ENCODE measurements at regions not wholly inside any gene's neighbourhood (a gene's known extent, or its start where the extent isn't known, plus 50 kb on each side); places are given as distances from the start of the nearest gene placed in this dataset.

DNA sequence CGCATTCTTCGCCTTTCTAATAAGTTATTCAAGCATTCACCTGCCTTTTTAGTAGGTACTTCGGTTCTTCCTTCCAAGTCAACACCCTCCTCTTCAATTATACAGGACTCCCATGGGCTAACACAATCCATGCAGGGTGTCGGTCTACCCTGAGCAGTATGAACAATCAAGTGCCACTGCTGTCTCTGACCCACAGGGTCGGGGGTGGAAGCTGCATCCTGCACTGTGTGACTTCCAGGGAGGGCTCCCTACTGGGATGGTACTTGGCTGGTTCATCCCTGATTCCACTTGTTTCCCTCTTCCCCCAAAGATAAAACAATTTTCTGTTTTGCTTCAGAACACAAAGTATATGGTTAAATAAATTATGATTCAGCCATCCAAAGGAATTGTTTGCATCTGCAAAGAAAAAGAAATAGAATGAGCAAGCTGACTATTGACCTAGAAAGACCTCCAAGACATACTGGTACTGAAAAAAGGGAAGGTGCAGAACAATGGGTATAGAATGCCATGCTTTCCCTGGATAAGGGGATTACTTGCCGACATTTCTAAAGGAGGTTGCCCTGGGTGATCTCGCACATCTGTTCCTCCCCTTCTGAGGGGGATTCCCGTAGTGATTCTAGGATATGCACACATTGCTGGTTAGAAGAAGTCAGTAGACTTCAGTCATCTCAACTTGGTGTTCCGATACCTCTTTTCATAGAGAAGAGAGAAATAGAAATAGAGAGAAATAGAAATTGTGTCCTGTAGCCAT lies 89.1 kb upstream of the AGR3 start:
- H3K4me3 ChIP-seq (ENCODE audit: low read depth, low read length) = no peak overlapping the region
- no peak for DNase-seq (ENCODE audit: low read depth)

DNA sequence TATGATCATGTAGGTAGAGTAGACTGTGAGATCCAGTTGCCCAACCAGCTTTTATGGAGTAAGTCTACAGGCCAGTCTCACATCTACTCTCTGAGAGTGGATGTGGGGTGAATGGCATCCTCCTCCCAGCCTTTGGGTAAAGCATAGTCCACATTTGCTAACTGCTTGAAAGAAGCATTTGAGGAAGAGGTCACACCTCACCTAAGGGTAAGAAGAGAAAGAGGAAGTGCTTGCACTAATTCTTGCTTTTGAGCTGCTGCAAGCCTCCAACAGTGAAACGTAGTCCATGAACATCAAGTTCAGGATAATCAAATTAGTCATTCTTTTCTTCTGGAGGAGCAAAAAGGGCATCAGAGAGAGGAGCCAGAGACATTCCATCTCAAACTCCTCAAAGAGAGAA lies 93.9 kb upstream of the AGR3 start:
- no peak overlapping the region for H3K4me3 ChIP-seq (ENCODE audit: low read depth, low read length)
- no peak for DNase-seq (ENCODE audit: low read depth)

DNA sequence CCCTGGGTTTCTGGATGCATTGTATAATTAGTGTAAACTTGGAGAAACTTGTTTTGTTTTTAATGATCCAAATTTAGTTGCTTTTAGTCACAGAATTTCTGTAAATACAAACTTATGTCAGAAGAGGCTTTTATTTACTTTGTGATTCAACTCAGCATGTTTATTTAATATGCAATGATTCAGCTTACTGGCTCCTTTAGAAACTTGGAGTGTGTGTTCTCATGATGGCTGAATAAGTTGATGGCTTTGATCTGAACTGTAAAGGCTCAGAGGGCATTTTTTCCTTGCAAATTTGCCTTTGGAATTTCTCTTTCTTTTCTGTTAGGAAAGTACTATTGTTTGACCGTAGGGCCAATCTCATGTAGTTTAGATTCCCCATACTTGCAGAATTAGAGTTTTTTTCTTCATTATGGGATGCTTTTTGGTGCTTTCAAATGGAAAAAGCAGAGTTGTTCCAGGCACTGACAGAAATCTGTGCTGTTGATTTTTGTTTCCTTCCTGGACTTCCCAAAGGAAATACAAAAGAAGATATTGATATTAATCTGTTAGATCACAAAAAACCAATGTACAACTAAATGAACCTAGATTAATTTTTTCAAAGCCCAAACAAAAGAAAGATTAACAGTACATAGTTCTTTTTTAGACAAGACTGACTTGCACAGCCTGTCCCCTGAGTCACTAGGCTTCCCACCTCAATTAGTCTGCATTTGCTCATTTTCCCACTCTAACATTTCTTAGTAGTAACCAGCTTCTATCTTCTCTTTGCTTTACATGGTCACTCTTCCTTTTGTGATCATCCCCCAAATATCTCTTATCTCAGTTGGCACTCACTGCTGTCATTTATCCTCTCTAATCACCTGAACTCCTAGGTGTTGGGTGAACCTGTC lies 96.8 kb upstream of the AGR3 start:
- DNase-seq (ENCODE audit: low read depth) = peak; percentile 55
- no peak overlapping the region for H3K4me3 ChIP-seq (ENCODE audit: low read depth, low read length)

DNA sequence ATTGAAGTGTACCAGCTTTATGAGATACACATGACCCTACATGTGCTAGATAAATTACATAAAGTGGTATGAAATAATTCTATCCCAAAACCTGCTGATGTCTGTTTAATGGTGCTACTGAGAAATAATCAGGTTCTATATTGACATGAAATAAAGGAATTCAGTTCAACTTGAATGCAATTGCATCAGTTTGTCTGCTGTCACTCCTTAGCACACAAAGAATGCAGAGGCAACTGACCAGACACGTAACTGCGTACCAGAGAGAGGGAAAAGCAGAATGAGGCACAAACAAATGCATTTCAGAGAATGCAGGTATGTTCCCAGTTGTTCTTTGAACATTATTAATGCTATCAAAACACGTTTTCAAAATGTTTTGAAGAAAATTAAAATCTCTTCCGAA lies 98.8 kb upstream of the AGR3 start:
- no peak for DNase-seq (ENCODE audit: low read depth)
- no peak overlapping the region for H3K4me3 ChIP-seq (ENCODE audit: low read depth, low read length)

DNA sequence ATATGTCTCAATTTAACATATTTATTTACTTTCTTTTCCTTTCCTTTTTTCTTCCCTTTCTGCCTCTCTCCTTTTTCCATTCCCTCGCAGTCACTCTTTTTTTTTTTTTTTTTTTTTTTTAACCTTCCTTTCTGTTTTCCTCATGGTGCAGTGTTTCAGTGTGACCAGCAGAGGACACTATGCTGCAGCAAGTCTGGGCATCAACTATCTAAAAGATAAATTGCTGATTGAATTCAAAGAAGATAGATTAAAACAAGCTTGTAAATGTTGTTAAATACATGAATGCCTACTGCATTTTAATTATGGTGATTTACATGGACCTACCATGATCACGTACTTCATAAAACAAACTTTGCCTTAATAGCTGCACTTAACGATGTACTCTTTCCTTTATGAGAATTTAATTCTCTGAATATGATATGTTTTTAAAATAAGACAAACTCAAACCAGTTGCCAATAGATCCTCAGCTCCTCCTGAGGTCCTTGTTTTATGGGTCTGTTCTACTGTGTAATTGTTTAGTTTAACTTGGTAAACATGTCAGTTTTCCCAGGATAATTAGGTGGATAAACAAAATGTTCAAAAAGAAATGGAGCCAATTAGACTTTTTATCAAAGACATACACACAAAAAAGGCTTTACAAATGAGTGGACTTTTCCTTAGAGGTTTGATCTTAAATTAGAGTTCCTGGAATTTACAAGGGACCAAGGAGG lies 101.0 kb upstream of the AGR3 start:
- DNase-seq (ENCODE audit: low read depth) = peak; percentile 25

DNA sequence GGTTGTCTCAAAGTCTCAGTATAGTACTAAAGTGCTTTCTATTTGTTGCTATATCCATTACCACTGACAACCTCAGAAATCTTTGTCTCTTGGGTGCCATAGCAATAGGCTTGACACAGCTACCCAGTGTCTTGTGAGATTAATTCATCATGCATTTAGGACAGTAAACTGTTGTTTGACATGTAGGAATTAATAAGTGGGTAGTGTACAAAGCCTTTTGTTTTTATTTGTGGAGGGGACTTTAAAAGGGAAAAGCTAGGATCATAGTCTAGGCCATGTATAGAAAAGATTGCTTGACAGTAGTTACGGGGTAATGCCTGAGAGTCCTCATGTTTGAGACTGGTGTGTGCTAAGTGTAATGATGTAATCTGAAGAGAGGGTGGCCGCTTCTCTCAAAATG lies 102.6 kb upstream of the AGR3 start:
- no peak for DNase-seq (ENCODE audit: low read depth)
- no peak overlapping the region for H3K4me3 ChIP-seq (ENCODE audit: low read depth, low read length)

More for the DNA sequence above, 101.0 kb upstream of the AGR3 start:
- H3K4me3 ChIP-seq (ENCODE audit: low read depth, low read length) = no peak overlapping the region

DNA sequence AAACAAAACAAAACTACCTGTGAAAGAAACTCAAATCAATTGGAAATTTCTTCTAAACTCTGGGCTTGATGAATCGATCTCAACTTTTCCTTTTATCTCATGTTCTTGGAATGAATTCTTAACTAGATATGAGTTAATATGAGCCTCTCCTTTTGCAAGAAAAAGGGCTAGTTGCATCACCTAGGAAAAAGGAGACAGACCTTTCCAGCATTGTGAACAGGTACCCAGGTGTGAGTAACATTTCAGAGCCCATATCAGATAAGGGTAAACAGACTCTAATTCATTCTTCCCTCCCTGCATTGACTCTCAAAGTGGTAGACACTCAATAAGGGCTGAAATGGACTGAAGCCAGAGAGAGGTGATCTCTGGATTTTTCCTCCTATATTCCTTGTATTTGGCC lies 103.8 kb upstream of the AGR3 start:
- DNase-seq (ENCODE audit: low read depth) = no peak
- H3K4me3 ChIP-seq (ENCODE audit: low read depth, low read length) = no peak overlapping the region

DNA sequence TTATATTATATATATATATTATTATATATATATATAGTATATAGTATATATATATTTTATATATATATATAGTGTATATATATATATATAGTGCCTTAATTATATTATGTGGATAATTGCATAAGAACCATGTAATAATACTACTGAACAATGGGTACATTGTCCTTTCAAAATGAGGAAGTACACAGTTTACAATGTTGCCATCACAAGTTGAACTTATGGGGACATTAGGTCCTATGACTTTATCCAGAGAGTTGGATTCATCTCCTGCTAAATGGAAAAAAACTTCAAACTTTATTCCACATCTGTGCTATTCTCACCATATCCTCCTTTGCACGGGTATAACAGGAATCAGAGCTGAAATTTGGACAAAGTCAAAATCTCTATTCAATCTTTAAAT lies 105.0 kb upstream of the AGR3 start:
- H3K4me3 ChIP-seq (ENCODE audit: low read depth, low read length) = no peak overlapping the region
- no peak for DNase-seq (ENCODE audit: low read depth)

DNA sequence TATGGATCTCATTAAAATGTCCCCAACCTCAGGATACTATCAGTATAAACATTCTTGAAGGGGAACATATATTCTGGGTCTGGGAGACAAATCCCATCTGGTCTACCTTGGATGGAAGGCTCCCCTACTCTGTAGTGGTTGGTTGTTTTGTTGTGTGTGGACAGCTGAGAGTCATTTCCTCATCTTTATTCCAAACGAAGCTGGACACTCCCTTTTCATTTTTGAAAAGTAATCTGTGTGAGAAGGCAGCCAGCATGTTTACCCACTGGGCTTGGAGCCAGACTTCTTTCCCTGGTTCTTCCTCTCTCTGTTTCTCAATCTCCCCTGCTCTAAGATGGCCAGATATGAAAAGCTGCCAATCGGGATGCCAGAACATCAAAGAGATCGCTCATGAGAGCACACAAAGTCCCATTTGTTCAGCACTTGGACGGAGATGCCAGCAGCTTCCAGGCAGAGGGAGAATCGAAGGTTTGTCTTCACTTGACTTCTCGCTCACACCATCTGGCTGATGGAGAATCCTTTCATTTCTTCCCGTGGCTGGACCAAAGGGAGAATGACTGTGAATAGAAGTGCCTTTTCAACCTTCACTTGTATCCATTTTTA lies 108.1 kb upstream of the AGR3 start:
- DNase-seq (ENCODE audit: low read depth) = peak; percentile 84
- H3K4me3 ChIP-seq (ENCODE audit: low read depth, low read length) = peak overlapping the region; percentile 4

DNA sequence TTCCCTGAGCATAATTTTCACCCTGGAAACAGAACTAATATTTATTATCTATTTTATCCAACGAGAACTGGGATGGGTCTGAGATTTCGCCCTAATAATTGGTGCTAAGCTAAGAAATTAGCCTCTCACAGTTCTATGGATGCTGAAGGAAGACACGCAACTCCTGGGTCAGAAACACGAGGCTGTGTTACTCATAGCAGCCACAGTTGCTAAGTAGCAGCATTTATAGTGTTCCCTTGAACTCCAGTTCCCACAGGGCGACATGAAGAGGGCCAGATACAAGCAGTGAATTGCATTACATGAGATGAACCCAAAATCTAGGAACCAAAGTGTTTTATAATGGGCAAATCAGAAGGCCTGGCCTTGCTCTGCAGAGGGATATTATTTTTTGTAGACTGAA lies 109.8 kb upstream of the AGR3 start:
- no peak overlapping the region for H3K4me3 ChIP-seq (ENCODE audit: low read depth, low read length)
- no peak for DNase-seq (ENCODE audit: low read depth)

DNA sequence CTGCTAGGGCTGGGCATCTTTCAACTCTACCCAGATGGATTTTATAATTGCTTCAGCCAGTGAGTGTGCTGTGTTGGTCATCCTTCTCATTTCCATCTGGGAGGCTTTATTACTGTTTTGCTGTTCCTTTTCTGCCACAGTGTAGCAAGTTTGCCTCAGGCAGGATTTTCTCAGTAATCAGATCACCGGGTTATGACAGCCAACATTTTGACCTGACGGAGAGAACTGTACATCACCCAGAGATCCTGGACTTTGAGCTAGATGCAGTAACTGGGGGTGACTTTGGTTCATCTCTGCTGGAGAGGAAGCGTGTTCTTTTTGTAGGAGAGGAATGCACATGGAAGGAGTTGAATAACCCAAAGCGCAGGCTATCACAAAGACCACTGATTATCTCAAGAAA lies 111.8 kb upstream of the AGR3 start:
- DNase-seq (ENCODE audit: low read depth) = no peak
- no peak overlapping the region for H3K4me3 ChIP-seq (ENCODE audit: low read depth, low read length)

DNA sequence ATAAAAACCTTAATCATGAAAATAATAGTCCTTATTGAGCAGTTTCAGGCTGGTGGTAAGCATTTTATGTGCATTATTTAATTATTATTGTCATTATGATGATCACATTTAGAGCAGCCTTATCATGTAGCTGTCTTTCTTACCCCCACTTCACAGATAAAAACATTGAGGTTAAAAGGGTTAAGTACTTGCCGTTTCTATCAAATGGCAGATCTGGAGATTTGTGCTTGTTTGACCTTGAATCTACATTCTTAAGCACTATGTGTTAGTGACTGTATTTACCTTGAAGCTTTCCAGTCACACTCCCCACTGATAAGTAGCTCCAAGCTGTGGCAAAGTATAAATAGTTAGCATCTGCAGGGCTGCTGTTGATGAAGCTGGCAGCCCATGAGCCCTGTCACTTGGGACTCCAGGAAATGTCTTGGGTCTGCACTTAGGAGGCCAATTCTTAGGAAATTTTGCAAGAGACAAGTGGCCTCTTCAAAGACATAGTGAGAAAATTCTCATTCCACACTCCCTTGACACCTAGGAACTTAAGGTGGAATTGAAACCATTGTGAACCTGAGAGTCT lies 116.8 kb upstream of the AGR3 start:
- H3K4me3 ChIP-seq (ENCODE audit: low read depth, low read length) = no peak overlapping the region
- no peak for DNase-seq (ENCODE audit: low read depth)

DNA sequence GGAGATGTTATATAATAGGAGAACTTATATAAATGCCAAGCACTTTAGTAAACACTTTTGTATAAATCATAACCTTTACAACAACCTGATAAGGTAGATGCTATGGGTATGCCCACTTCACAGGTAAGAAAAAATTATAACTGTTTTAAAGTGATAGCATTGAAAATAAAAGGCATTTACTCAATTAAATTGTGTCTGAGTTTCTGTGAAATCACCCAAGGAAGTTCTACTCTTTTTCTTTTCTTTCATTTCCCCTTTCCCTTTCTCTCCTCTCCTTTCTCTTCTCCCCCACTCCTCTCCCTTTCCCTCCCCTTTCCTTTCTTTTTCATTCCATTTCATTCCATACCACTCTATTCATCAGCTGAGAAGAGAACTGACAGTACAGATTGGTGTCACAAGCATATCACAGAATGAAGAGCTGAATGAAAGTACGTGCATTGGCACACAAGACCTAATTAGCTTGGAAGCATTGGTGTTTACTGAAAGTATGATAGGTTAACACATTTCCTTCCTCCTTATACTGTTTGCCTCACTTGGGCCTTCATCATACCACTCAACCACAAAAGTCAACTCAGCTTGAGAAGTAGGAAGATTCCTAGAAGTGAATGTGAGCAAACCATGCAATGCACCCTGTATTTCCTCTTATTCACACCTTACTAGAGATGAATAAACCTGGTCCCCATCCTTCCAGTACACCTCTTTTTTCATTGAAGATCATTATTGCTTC lies 117.9 kb upstream of the AGR3 start:
- H3K4me3 ChIP-seq (ENCODE audit: low read depth, low read length) = no peak overlapping the region
- DNase-seq (ENCODE audit: low read depth) = no peak

DNA sequence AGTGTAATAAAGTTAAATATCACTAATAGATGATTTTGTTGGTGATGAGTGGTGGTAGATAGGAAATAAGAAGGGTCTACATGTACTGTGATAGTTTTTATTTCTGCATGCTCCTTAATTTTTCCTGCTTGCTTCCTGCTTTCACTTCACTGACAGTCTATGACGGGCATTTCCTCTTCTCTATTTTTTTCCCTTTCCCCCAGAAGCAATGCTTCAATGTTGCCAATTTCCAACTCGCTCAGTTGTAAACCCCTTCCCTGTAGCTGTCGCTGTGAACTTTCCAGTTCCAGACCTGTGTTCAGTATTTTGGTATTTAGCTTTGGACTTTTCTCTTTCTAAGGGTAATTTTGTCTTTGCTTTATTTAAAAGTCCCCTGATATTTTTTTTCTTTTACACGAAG lies 123.5 kb upstream of the AGR3 start:
- no peak overlapping the region for H3K4me3 ChIP-seq (ENCODE audit: low read depth, low read length)
- no peak for DNase-seq (ENCODE audit: low read depth)

DNA sequence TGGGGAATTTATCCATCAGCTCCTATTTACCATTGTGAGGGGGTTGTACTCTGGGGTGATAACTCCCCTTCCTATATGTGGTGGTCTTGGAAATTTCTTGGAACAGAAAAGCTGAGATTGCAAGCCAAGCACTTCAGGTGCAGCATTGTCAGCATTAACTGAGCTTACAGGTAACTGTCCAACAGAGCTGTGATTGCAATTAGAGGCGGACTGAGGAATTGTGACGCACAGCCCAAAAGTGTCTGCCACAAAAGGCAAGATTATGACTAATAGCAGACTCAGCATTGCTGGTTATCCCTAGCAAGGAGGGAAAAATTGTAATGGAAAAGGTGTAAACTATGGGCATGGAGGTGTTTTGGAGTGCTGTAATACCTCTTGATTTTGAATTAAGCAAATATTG lies 126.1 kb upstream of the AGR3 start:
- H3K4me3 ChIP-seq (ENCODE audit: low read depth, low read length) = no peak overlapping the region
- no peak for DNase-seq (ENCODE audit: low read depth)

DNA sequence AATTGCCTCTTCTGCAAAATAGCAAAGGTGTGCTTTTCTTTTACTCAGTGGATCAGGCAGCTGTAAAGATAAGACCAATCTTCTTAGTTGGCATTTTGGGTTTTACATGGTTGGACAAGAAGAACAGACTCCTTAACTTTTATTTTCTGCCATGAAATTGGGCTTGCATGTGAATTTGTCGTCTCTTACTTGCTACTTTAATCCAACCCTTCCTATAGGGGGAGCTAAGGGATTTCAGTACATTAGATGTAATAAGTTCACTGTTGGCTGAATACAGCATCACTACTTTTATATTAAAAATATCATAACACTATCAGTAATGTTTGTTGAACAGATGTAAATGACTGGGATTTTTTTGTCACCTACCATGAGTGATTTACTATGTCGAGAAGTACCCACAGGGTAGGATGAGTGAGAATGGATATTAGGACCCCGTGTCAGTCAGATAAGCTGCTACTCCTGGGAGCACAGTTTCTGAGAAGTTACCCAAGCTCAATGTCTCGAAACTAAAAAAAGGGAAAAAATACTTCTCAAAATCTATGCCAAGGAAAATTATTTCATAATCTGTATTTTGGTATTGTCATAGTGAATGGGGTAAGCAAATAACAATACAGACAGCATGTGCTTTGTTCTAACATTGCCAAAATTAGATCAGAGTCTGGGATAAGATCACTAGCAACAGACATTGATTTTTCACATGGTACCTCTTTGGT lies 127.4 kb upstream of the AGR3 start:
- H3K4me3 ChIP-seq (ENCODE audit: low read depth, low read length) = no peak overlapping the region
- DNase-seq (ENCODE audit: low read depth) = no peak

DNA sequence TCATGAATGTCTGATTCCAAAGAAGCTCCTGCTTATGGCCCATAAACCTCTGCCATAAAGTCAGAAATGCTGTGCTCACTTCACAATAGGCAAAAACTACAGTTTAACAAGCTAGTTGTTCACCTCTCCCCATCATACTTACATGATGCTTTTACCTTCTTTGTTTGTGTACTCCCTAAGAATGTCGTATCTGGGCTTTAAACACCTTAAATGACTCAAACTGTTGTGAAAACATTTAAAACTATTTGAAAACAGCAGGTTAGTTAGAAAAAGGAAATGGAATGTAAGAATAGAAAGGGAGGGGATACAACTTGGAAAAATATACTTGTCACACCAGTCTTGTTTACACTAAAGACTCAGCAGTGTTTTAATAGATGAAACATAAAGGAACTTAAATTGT lies 128.2 kb upstream of the AGR3 start:
- no peak for DNase-seq (ENCODE audit: low read depth)
- H3K4me3 ChIP-seq (ENCODE audit: low read depth, low read length) = no peak overlapping the region

DNA sequence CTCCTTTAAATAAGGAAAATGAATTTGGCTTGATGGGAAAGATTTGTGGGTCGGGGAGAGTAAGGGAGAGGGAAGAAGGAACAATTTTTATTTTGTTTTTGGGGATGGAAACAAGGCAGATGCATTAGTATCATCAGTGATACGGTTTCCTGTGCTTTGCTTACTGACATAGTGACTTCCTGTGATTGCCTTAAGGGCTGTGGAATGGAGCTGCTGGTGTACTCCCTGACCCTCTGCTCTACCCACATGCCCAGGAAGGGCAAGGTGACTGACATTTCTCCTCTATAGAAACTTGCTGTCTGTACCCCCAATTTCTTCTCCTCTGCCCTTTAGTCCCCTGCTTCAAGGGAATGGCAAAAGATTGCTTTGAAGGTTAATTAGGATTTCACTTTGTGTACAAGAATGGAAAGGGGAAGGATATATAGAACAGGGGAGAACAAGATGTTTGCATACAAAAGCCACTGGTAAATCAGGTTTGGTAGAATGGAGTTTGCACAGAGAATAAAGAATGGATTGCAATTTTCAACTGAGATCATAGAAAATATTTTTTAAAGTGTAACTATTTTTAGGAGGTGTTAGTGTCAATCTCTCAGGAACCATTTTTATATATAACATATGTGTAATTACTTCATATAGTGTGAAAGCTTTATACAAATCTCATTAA lies 129.0 kb upstream of the AGR3 start:
- no peak overlapping the region for H3K4me3 ChIP-seq (ENCODE audit: low read depth, low read length)
- DNase-seq (ENCODE audit: low read depth) = no peak

Measured in skeletal muscle cell (primary cell).